ENCODE measurements at regions not wholly inside any gene's neighbourhood (a gene's known extent, or its start where the extent isn't known, plus 50 kb on each side); places are given as distances from the start of the nearest gene placed in this dataset.
"Not testable (repeated sequence)": the region's sequence is repeated elsewhere in the genome, so short reads cannot be mapped to it uniquely, and the experiment has no call there.

DNA sequence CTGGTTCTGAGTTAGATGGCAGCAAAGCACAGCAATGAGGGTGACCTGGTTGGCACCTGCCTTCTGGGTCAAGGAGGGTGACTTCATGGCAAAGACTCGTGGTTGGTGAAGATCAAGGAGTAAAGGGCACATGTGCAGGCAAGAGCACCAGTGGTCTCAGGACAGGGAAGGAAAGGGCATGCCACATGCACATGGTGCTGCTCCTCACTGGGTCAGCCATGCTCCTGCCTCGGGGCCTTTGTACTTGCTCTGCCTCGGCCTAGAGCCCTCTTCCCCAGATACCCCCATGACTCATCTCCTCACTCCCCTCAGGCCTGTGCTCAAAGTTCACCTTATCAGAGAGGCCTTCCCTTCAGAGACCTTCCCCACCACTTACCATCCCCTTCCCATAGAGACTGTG lies 106.7 kb upstream of the KDM7A start:
- Histone ChIP-seq H3K4me3 (ENCODE audit: low read depth, low read length) (no peak overlapping the region), H3K79me2 (ENCODE audit: control insufficient read depth, insufficient read depth, low read length, unreplicated experiment) (no peaks in the 10 kb centered on the region), H3K36me3 (ENCODE audit: insufficient read depth, low read length) (no peaks in the 10 kb centered on the region), H2AFZ (ENCODE audit: low read length, unreplicated experiment) (no peak overlapping the region), H3K27ac (ENCODE audit: low read depth, low read length) (no peak overlapping the region), H3K27me3 (ENCODE audit: insufficient read depth, low read length) (peaks cover 19% of the 10 kb centered on the region; the same call in 1 of the 2 replicates), H3K4me1 (ENCODE audit: control insufficient read depth, insufficient read depth, low read length, unreplicated experiment) (no peaks in the 10 kb centered on the region)

DNA sequence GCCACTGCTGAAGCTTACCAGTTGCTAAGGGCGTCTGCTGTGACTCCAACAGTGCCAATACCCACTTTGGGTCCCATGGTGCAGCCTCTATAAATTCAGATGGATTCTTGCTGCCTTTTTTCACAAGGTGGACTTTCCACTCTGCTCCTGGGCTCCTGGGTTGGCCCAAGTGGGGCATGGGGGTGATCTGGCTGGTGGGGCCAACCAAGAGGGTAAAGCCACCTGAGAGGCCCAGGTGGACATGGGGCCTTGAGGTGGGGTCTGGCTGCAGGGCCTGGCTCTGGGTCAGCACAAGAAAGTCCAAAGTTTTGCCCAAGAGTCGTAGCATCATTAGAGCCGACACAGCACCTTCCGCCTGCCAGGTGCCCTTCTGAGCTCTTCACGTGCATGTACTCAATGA lies 105.2 kb upstream of the KDM7A start:
- Histone ChIP-seq H3K27me3 (ENCODE audit: insufficient read depth, low read length) (peaks cover 19% of the 10 kb centered on the region; the same call in 1 of the 2 replicates), H2AFZ (ENCODE audit: low read length, unreplicated experiment) (no peak overlapping the region), H3K27ac (ENCODE audit: low read depth, low read length) (no peak overlapping the region), H3K79me2 (ENCODE audit: control insufficient read depth, insufficient read depth, low read length, unreplicated experiment) (no peaks in the 10 kb centered on the region), H3K4me1 (ENCODE audit: control insufficient read depth, insufficient read depth, low read length, unreplicated experiment) (no peaks in the 10 kb centered on the region), H3K36me3 (ENCODE audit: insufficient read depth, low read length) (no peaks in the 10 kb centered on the region), H3K4me3 (ENCODE audit: low read depth, low read length) (no peak overlapping the region)

- Histone ChIP-seq H2AFZ (ENCODE audit: low read length, unreplicated experiment) (no peak overlapping the region), H3K4me1 (ENCODE audit: control insufficient read depth, insufficient read depth, low read length, unreplicated experiment) (no peaks in the 10 kb centered on the region), H3K27me3 (ENCODE audit: insufficient read depth, low read length) (peaks cover 19% of the 10 kb centered on the region; the same call in 1 of the 2 replicates), H3K27ac (ENCODE audit: low read depth, low read length) (no peak overlapping the region), H3K36me3 (ENCODE audit: insufficient read depth, low read length) (no peaks in the 10 kb centered on the region), H3K79me2 (ENCODE audit: control insufficient read depth, insufficient read depth, low read length, unreplicated experiment) (no peaks in the 10 kb centered on the region), H3K4me3 (ENCODE audit: low read depth, low read length) (no peak overlapping the region)
Observed at GRCh38 chr7:140281255-140281654, 104.5 kb upstream of the KDM7A start.

DNA sequence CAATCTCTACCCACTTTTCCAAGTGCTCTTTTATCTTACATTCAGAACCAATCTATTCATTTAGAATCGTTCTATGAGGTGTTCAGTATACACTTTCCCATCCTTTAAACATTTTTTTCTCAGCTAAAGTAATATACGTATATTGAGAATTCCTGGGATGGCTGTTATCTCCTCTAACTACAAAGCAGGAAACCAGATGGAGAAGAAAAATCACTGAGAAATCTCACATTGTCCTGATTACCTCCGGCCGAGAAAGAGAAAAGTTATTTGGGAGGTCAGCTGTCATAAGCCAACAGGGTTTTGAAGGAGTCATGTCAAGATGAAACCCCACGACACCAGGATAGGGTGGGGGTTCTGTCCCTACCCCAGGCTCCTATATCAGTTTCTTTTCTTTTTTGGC lies 99.2 kb upstream of the KDM7A start:
- Histone ChIP-seq H3K36me3 (ENCODE audit: insufficient read depth, low read length) (no peaks in the 10 kb centered on the region), H2AFZ (ENCODE audit: low read length, unreplicated experiment) (peak overlapping the region; percentile 75), H3K27ac (ENCODE audit: low read depth, low read length) (no peak overlapping the region), H3K4me3 (ENCODE audit: low read depth, low read length) (peak overlapping the region; percentile 43; the same call in 1 of the 2 replicates), H3K79me2 (ENCODE audit: control insufficient read depth, insufficient read depth, low read length, unreplicated experiment) (no peaks in the 10 kb centered on the region), H3K4me1 (ENCODE audit: control insufficient read depth, insufficient read depth, low read length, unreplicated experiment) (peaks cover 4% of the 10 kb centered on the region), H3K27me3 (ENCODE audit: insufficient read depth, low read length) (peaks cover 5% of the 10 kb centered on the region; the same call in 1 of the 2 replicates)

DNA sequence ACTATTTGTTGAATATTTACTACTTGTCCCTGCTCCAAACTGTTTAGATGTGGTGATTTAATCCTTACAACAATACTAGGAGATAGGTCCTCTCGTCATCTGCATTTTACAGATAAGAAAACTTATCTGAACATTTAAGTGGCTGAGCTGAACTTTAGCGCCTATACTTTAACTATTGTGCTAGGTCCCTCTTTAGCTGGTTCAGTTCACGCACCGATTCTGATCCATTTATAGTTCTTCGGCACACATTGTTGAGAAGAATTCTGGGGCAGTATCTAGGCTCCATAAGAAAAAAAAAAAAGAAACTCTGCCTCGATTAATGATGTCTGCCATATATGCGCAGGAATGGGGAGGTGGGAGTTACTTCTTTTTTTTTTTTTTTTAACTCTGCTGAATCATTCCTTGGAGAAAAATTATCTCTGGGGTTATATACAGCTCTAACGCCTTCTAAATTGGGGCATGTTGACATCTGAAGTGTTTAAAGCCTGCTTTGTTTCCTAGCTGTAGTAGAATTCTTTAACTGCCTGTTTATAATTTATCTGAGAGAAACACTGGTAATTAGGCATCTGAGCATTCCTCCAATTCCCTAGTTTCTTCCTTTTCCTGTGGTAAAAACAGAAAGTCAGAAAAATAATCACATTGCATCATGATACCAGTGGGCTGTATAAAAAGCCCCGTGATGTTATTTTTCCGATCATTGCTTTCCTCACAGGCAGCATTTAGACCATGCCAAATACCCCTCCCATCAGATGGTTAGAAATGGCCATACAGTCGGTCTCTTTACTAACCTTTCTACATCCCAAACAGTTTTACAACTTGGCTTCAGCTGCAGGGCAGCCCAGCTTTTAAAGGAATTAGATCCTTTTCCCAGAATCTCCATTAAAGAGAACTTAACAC lies 98.5 kb upstream of the KDM7A start:
- Histone ChIP-seq H3K27ac (ENCODE audit: low read depth, low read length) (no peak overlapping the region), H3K79me2 (ENCODE audit: control insufficient read depth, insufficient read depth, low read length, unreplicated experiment) (no peaks in the 10 kb centered on the region), H3K27me3 (ENCODE audit: insufficient read depth, low read length) (no peaks in the 10 kb centered on the region), H3K36me3 (ENCODE audit: insufficient read depth, low read length) (no peaks in the 10 kb centered on the region), H3K4me1 (ENCODE audit: control insufficient read depth, insufficient read depth, low read length, unreplicated experiment) (peaks cover 4% of the 10 kb centered on the region), H2AFZ (ENCODE audit: low read length, unreplicated experiment) (peak overlapping the region; percentile 75), H3K4me3 (ENCODE audit: low read depth, low read length) (peak overlapping the region; percentile 43)

- Histone ChIP-seq H3K4me1 (ENCODE audit: control insufficient read depth, insufficient read depth, low read length, unreplicated experiment) (peaks cover 4% of the 10 kb centered on the region), H2AFZ (ENCODE audit: low read length, unreplicated experiment) (no peak overlapping the region), H3K4me3 (ENCODE audit: low read depth, low read length) (no peak overlapping the region), H3K27ac (ENCODE audit: low read depth, low read length) (no peak overlapping the region), H3K79me2 (ENCODE audit: control insufficient read depth, insufficient read depth, low read length, unreplicated experiment) (no peaks in the 10 kb centered on the region), H3K36me3 (ENCODE audit: insufficient read depth, low read length) (no peaks in the 10 kb centered on the region), H3K27me3 (ENCODE audit: insufficient read depth, low read length) (no peaks in the 10 kb centered on the region)
Observed at GRCh38 chr7:140273417-140273816, 96.6 kb upstream of the KDM7A start.

GRCh38 chr7:140271643-140271968 lies 94.8 kb upstream of the KDM7A start:
- H3K27me3 ChIP-seq (ENCODE audit: insufficient read depth, low read length); H3K4me1 ChIP-seq (ENCODE audit: control insufficient read depth, insufficient read depth, low read length, unreplicated experiment); H3K79me2 ChIP-seq (ENCODE audit: control insufficient read depth, insufficient read depth, low read length, unreplicated experiment); H3K36me3 ChIP-seq (ENCODE audit: insufficient read depth, low read length); H3K27ac ChIP-seq (ENCODE audit: low read depth, low read length); H3K4me3 ChIP-seq (ENCODE audit: low read depth, low read length); H2AFZ ChIP-seq (ENCODE audit: low read length, unreplicated experiment): not testable (repeated sequence)

DNA sequence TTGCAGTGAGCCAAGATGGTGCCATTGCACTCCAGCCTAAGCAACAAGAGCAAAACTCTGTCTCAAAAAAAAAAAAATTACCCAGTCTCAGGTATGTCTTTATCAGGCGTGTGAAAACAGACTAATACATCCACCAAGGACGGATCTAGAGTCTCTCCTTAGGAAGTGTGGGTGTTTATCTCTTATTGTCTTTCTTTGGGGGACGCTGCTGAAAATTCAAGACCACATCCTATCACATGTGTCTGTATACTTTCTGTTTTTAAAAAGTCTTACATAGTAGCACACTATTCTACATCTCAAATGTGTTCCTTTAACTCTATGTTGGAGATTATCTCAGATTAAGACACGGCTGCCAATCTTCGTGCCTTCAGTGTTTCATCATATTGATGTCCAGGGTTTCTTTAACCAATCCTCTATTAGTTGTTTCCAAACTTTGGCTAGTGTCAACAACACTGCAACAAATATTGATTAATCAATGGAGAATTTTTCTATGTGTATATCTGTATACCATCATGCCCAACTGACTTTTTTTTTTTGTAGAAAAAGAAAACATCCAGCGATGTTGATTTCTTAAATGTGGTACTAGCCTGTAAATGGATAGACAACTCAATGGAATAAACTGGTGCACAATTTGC lies 92.3 kb upstream of the KDM7A start:
- H3K4me3 ChIP-seq (ENCODE audit: low read depth, low read length): no peak overlapping the region
- H3K27ac ChIP-seq (ENCODE audit: low read depth, low read length): no peak overlapping the region
- no peaks in the 10 kb centered on the region for H3K79me2 ChIP-seq (ENCODE audit: control insufficient read depth, insufficient read depth, low read length, unreplicated experiment)
- no peak overlapping the region for H2AFZ ChIP-seq (ENCODE audit: low read length, unreplicated experiment)
- no peaks in the 10 kb centered on the region for H3K36me3 ChIP-seq (ENCODE audit: insufficient read depth, low read length)
- H3K27me3 ChIP-seq (ENCODE audit: insufficient read depth, low read length): peaks cover under 1% of the 10 kb centered on the region; the same call in 1 of the 2 replicates
- no peaks in the 10 kb centered on the region for H3K4me1 ChIP-seq (ENCODE audit: control insufficient read depth, insufficient read depth, low read length, unreplicated experiment)

DNA sequence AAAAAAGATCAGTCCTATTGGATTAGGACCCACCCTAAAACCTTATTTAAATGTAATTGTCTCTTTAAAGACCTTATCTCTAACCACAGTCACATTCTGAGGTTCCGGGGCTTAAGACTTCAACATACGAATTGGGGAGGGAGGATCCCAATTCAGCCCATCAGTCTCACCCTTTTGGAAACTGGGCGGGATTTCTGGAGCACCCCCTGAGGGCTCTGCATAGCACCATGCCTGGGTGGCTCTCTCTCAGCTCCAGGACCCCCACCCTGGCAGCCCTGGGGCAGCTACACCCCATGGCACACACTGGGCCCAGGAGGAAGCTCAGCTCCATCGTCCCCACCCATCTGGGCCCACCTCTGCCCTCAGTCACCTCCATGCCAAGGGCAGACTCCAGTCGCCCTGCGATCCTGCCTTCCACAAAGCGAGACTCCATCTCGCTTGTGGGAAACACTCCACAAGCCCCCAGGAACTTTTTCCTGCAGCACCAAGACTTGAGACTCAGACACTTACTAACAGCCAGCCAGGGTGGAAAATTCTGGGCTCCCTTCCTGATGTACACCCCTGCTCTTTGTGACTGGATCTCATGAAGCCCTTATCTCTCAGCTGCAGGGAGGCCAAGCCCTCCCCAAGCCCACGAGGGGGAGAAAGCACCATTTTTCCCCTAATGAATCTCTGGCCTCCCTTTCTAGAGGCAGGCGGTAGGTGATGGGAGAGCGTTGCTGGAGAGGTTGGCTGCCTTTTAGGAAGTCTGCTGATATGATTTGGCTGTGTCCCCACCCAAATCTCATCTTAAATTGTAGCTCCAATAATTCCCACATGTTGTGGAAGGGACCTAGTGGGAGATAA lies 90.8 kb upstream of the KDM7A start:
- no peak overlapping the region for H2AFZ ChIP-seq (ENCODE audit: low read length, unreplicated experiment)
- H3K36me3 ChIP-seq (ENCODE audit: insufficient read depth, low read length): no peaks in the 10 kb centered on the region

GRCh38 chr7:140263277-140263676 lies 86.5 kb upstream of the KDM7A start:
- H3K36me3 ChIP-seq (ENCODE audit: insufficient read depth, low read length): no peaks in the 10 kb centered on the region
- H3K4me1 ChIP-seq (ENCODE audit: control insufficient read depth, insufficient read depth, low read length, unreplicated experiment): no peaks in the 10 kb centered on the region
- peaks cover 23% of the 10 kb centered on the region for H3K27me3 ChIP-seq (ENCODE audit: insufficient read depth, low read length)
- H2AFZ ChIP-seq (ENCODE audit: low read length, unreplicated experiment): no peak overlapping the region
- H3K4me3 ChIP-seq (ENCODE audit: low read depth, low read length): no peak overlapping the region
- no peak overlapping the region for H3K27ac ChIP-seq (ENCODE audit: low read depth, low read length)
- H3K79me2 ChIP-seq (ENCODE audit: control insufficient read depth, insufficient read depth, low read length, unreplicated experiment): no peaks in the 10 kb centered on the region

More for the DNA sequence above, 90.8 kb upstream of the KDM7A start:
- no peaks in the 10 kb centered on the region for H3K79me2 ChIP-seq (ENCODE audit: control insufficient read depth, insufficient read depth, low read length, unreplicated experiment)
- no peak overlapping the region for H3K4me3 ChIP-seq (ENCODE audit: low read depth, low read length)
- H3K4me1 ChIP-seq (ENCODE audit: control insufficient read depth, insufficient read depth, low read length, unreplicated experiment): no peaks in the 10 kb centered on the region
- peaks cover 14% of the 10 kb centered on the region; the same call in 1 of the 2 replicates for H3K27me3 ChIP-seq (ENCODE audit: insufficient read depth, low read length)
- H3K27ac ChIP-seq (ENCODE audit: low read depth, low read length): no peak overlapping the region
